ENCODE measurements at regions not wholly inside any gene's neighbourhood (a gene's known extent, or its start where the extent isn't known, plus 50 kb on each side); places are given as distances from the start of the nearest gene placed in this dataset.

DNA sequence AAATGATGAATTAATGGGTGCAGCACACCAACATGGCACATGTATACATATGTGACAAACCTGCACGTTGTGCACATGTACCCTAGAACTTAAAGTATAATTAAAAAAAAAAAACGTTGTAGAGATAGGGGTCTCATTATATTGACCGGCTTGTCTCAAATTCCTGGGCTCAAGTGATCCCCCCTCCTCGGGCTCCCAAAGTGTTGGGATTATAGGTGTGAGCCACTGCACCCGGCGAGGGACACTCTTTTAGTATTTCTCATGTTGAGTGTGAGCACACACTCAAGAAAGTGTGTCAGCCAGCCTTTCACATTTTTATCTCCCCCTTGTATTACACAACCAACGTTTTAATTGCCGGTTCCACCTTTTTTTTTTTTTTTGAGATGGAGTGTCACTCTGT, 87.7 kb upstream of the SPIN1 start:
- TF ChIP-seq, protein P1, sequence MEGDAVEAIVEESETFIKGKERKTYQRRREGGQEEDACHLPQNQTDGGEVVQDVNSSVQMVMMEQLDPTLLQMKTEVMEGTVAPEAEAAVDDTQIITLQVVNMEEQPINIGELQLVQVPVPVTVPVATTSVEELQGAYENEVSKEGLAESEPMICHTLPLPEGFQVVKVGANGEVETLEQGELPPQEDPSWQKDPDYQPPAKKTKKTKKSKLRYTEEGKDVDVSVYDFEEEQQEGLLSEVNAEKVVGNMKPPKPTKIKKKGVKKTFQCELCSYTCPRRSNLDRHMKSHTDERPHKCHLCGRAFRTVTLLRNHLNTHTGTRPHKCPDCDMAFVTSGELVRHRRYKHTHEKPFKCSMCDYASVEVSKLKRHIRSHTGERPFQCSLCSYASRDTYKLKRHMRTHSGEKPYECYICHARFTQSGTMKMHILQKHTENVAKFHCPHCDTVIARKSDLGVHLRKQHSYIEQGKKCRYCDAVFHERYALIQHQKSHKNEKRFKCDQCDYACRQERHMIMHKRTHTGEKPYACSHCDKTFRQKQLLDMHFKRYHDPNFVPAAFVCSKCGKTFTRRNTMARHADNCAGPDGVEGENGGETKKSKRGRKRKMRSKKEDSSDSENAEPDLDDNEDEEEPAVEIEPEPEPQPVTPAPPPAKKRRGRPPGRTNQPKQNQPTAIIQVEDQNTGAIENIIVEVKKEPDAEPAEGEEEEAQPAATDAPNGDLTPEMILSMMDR (IDR thresholded peaks at IDR 0.05; ENCODE audit: borderline replicate concordance, extremely low read depth, low read length, poor library complexity, severe bottlenecking): no peak
- no peak for TF ChIP-seq EZH2 (IDR thresholded peaks at IDR 0.05; ENCODE audit: borderline replicate concordance, low read depth, low read length, severe bottlenecking)

Measured in DND-41 (cell line).